HK-2 (cell line): ENCODE measurements at regions not wholly inside any gene's neighbourhood (a gene's known extent, or its start where the extent isn't known, plus 50 kb on each side); places are given as distances from the start of the nearest gene placed in this dataset.
A peak's percentile ranks its signal among the peaks of the same experiment; 100 is the strongest.

Experiments used
- DNase-seq: peaks from one replicate; pipeline ENCODE4 v3.0.0-alpha.2; 2018; ENCODE audit not compliant: unreplicated experiment

DNA sequence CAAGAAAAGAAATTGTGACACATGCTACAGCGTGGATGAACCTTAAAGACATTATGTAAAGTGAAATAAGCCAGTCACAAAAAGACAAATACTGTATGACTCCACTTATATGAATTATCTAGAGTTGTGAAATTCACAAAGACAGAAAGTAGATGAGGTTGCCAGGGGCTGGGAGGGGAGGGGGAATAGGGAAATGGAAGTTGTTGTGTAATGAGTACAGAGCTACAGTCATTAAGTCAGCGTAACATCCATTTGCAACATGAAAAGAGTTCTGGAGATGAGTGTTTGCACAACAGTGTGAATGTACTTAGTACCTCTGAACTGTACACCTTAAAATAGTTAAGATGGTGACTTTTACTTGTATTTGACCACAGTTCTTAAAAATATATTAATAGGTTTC, 112.1 kb upstream of the CDK1 start:
- DNase-seq = no peak

DNA sequence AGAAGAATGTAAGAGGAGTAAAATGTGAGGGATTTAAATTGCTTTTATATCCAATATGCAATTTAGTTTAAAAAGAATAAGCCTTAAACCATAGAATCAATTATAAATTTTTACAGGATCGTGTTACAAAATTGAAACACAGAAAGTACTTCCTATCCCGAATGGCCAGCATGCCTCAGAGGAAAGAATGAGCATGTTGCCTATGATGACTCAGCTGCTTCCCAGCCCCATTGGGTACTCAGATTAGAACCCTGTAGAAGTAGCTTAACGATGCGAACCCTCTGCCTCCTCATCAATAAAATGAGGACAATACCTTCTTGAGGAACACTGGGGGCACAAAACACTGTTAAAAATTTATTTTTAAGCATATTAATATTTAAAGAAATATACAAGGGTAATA, 113.4 kb upstream of the CDK1 start:
- DNase-seq = no peak

DNA sequence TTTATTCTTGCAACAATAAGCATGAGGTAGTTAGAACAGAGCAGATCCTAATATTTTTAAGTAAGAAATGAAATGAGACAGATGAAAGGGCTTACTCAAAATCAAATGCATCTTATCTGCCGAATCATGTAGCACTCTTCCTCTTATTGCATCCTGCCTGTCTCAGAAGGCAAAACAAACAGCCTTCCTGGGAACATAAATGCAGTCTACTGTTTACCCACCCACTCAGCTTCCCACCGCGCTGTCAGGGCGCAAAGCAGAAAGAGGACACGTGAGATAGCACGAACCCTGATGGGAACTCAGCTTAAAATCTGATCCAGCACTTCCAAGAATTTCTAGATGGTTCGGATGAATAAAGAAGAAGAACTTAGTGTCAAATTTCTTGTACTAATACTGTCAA, 114.4 kb upstream of the CDK1 start:
- DNase-seq = no peak

DNA sequence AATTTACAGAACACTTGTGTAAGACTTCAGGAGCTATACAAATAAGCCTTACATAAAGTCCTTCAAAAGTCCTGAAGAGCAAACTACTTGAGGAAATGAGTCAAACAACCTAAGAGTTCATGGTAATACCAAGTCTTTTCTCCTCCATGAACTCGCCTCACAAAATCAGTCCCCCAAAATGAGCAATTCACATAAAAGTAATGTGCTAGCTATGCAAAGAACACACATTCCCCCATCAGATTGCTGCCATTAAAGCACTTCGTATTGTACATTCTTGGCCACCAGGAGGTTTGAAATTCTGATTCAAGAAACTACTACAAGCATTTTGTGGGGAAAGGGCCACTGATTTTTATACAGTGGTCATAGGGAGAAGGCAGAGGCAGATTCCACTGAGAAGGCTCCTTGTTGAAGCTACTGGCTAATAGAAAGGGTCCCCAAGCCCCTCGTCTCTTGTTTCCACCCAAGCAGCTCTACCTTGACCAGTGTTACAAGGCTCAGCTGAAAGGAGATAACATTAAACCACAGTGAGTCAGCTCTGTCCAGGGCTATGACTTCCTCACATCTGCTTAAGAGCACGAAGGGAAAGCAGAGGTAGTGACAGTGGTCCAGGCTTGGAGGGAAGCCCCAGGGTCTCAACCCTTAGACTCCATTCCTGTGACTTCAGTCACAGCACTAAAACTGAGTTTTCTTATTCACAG, 115.2 kb upstream of the CDK1 start:
- no peak for DNase-seq

DNA sequence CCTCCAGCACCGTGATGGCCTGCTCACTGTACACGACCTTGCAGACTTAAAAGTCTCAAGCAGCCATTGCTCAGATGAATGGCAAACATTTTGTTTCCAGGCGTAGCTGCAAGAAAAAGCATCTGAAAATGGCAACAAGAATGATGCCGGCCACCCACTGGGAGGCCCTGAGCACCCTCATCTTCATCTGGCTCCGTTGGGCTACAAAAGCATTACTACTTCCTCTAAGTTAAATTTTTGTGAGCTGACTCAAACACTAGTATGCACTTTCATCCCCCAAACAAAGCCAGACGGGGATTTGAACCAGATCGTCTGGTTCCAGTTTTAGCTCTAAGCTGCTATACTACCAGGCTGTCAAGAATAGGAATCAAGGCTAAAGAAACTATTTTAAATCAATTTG, 116.6 kb upstream of the CDK1 start:
- DNase-seq = no peak

DNA sequence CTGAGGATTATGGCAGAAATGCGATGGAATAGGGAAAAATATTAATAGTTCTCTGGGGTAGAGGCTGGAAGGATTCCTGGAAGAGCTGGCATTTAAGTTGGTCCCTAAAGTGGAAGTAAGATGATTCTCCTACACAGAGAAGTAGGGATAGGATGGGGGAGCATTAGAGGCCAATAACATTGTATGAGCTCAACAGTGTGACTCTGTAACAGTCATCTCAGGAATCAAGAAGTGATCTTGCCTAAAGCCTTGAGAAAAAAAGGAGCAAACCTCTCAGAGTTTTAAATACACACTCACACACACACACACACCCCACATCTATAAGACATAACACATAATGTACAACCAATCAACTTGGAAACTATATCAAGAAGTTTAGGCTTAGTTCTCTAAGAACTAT, 117.7 kb upstream of the CDK1 start:
- no peak for DNase-seq

DNA sequence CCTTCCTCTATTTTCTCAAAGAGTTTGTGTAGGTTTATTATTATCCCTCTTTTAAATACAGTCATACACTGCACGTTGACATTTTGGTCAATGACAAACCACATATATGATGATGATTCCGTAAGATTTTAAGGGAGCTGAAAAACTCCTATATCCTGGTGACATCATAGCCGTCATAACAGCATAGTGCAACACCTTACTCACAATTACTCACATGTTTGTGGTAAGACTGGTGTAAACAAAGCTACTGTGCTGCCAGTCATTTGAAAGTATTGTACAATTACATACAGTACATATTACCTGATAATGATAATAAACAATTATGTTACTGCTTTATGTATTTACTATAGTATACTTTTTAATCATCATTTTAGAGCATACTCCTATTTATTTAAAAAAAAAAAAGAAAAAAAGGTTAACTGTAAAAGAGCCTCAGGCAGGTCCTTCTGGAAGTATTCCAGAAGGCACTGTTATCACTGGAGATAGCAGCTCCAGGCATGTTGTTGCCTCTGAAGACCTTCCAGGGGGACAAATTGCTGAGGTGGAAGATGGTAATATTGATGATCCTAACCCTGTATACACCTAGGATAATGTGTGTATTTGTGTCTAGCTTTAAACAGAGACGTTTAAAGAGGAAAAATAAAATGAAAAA, 123.3 kb upstream of the CDK1 start:
- DNase-seq = no peak

DNA sequence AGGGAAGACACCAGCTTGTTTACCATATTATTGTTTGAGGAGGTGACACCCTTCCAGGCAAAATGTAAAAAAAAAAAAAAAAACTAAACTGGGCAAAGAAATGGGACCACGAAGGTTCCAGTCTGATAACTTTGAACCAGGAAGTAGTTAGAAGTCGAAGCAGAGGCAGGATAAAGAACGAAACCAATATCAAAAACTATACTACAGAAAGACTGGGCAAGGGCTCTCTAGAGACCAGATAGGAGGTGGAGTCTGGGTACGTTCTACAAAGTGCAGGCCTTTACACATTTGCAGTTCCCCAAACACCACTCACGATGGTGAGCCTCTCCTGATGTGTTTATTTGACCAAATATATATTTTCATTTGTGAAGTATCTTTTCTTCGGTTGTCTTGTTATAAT, 125.7 kb upstream of the CDK1 start:
- DNase-seq = no peak

DNA sequence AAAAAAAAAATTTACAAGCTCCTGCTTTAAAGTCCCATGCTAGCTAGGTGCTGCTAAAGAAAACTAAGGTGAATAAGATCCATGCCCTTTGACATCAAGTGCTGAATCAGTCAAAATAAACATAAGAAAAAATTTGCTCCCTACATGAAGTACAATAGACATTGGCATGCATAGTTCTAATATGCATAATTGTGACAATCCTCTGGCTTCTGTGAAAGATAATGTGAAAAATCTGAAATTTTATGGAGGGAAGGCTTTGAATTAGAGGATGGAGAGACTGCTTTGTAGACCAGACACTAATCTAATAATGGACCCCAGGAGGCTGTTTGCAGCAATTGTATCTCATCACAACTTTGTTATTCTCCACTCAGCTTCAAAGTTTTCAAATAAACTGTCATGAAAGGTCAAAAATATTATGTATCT, 127.9 kb upstream of the CDK1 start:
- DNase-seq = no peak

DNA sequence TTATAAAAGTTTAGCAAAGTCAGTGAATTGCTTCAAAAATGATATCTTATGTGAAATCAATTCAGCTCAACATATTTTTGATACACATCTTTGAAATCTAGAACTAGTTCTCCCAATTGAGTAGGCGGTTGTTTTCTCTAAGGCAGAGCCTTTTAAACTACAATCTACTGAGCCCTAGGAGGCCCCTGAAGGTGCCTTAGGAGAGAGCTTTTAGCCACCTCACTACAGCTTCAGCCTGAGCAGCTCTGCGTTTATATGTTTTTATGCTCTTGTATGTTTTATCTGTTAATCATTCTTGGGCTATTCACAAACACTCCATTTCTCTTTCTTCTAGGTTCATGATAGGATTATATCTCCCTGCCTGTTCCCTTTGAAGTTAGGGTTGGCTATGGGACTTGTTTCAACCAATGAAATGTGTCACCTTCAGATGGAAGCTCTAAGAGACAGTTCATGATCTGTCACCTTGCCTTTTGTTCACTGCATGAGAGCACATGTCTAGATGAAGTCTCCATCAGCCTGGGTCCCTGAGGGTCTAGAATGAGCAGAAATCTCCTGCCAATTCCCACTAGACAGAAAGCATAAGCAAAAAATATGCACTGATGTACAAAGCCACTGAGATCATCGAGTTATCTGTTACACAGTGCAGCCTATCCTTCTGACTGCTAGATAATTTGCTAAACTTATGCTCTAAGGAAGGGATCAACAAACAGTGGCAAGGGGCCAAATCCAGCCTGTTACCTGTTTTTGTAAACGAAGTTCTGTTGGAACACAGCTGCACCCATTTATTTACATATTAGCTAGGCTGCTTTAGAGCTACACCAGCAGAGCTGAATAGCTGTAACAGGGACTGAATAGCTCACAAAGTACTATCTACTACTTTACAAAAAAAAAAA, 128.5 kb upstream of the CDK1 start:
- DNase-seq = no peak

DNA sequence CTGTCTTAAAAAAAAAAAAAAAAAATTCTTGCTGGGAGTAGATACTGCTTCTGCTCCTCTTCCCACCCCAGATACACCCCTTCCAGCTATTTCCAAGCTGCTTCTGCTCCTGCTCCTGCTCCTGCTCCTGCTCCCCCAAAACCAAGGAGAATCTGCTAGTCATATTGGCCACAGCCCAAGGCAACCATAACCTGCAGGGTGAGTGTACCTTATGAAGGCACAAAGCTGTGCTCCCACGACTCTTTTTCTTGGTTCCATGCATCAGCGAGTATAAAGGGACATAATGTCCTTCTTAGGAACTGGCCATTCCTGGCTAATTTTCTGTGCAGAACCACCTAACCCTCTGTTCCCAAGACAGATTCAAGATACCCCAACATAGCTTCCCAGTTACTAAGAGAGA, 129.5 kb upstream of the CDK1 start:
- no peak for DNase-seq

DNA sequence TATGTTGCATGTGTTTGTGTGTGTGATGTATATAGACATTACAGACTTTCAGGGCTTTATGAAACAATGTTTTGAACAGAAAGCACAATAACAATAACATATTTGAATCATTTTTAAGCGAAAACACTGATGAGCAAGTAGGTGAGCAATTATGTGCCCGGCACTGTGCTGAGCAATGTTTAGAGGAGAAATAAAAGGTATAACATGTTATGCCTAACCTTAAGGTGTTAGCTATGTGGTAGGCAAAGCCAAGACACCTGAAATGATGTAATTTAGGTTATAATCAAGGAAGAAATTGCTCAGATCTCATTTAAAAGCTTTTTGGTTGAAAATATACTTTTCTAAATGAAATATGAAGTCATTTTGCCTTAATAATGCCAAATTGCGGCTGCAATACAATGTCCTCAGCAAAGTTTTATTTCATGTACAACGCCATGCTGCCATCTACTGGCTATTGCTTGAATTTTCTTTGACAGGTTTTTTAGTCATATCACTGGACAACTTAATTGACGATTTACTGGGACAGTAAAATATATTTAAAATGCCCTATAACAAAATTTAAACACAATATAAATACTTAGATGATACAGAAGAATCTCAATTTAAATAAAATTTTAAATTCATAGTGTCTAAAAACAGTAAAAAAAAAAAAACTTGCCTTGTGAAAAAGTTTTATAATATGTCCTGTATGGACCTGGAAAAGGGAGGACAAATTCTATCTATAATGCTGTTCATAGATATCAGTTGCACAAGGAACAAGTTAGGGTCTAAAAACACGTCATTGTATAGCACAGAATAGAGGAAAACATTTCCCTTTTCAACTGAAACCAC, 131.1 kb upstream of the CDK1 start:
- DNase-seq = peak; percentile 19

DNA sequence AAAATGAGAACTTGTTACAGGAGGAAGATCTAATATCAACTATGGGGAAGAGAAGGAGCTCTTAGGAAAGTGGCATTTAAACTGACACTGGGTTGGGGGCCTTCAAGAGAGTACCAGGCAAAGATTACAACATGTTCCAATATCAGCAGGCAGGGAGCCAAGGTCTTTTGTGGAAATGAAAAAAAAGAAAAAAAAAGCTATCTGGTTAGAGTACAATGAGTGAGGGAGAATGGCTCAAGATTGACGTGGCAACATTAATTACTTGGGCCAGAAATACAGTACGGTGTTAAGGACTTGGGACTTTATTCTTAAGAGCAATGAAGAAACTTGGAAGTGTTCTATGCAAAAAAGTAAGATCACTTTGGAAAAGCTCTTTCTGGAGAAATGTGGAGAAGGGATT, 132.3 kb upstream of the CDK1 start:
- no peak for DNase-seq

DNA sequence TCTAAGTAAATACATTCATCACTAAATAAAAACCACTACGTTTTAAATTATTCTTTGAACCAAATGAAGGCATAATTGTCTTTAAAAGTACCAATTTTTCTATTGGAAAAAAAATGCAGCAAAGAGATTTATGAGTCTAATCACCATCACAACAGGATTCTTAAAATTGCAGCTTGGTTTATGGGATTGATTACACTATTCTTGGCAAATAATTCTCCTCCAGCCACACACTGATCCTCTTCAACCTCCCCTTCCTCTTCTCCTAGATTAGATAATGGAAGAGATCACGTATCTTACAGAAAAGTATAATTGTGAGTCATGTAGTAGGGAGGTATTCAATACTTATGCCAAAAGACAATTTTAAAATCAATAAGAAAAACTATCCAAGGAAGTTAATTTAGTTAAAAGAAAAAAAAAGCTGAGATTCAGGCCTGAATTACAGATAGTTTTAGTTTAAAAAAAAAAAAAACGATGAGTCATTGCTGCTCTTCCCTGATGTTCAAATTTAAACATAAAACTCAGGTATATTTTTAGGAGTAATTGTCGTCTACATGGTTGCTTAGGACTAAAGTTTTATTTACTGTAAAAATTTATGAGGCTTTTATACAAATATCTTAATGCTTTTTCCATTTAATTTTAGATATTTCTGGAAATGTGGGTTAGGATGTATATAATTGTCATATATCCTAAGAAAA, 133.7 kb upstream of the CDK1 start:
- no peak for DNase-seq

DNA sequence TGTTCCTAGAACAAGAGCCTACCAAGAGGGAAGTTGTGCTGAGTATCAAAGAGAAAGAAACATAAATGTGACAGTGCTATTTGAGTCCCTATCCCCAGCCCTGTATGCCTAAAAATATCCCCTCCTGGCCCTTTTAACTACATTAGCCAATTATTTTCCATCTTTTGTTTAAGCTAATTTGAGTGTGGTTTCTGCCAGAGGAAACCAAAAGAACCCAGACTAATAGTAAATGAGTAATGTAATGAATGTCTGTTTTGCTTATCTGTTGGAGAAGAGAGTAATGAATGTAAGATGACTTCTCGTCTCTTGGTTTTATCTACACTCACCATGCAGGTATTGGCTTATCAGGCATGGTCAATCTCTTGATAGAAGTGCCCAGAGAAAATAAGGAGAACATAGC, 134.4 kb upstream of the CDK1 start:
- no peak for DNase-seq

DNA sequence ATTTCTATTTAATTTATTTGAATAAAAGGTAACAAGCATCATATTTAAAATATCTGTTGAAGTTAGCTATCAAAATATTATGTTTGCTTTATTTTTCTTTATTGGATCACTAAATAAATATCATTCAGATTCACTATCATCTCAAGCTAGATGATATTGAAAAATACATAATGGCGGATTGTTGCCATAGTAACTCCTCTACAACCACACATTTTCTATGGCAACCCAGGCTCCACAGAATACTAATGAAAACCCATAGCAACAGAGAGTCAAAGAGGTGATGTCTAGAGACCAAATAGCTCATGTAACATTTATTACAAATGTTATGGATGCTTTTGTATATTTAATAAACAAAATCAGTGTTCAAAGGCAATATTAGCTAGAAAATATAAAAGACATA, 148.9 kb upstream of the CDK1 start:
- DNase-seq = no peak

DNA sequence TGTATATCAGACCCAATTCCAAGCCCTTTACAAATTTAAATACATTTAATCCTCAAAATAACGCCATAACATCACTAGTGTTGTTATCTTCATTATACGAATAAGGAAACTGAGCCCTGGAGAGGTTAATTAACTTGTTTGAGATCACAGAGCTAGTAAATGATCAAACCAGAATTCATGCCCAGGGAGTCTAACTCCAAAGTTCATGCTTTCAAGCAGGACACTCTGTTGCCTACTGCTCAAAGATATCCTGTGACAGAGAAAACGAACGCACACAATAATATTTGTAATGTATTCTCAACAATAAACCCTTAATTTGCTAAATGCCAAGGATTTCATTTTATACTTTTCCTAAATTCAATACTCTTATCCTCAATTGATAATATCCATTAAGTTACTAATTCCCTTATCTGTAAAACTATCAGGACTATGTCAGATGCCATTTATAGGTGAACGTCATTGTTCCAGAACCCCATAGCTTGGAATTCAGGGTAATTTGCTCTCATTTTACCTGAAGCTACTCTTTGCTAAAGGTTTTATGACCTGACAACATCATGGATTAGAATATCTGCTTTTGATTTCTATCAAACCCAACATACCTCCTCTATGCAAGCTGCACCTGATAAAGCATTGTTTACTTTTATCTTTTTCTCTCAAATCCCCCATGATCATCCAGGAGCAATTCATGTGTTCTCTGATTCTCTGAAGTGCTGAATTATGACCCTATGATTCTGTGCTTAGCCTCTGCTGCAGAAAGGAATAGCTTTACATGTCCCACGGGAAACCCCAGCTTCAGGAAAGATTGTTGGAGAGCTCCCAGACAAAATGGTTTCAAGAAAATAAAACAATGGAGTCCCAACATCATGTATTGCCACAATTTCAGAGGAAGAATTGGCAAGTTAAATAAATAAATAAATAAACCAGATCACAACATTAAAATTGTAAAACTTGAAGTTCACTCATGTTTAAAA, 150.2 kb upstream of the CDK1 start:
- no peak for DNase-seq

DNA sequence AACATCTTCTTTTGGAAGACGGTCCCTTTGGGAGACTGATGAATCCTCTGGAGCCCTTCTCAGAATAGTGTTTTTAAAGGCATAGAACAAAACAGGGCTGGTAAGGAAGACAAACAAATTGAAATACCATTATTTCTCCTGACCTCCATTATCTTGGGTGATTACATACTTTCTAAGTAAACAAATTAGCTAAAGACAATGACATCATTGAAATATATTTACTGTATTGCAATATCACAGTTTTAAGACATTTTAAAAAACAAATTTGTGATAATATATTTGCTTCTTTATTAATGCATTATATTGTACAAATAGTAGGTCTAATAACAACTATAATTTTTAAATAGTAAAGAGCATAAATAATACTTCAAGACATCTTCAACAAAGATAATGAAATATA, 152.2 kb upstream of the CDK1 start:
- no peak for DNase-seq

DNA sequence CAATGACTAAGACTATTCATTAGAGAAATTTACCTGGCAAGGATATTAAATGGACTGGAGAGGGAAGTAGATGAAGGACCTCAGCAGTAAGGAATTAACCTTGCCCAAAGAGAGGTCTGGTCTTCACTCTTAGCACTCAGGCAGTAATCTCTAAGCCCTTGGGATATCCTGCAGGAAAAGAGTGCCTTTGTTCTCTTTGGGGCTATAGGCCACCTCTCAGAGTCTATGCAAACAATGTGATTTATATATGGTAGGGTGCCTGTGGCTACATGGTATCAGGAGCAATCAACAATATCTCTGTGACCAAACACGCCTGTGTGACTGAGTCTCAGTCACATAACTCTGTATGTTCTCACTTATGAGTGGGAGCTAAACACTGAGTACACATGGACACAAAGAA, 154.7 kb upstream of the CDK1 start:
- DNase-seq = no peak

DNA sequence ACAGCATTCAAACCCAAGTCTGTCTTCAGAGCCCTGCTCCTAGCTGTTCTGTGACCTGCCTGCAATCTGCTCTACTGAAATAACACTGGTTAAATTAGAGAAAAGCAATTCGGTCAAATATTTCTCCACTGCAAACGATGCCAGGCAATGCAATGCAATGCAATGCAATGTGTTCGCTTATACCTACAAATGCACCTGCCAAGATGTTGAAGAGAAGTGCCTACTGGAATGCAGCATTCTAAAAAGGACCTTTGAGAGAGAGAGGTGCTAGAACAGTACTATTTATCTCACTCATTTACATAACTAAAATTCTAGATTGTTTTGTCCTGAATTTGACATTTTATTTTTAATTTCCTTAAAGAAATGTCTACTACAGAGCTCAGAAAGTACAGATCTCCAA, 157.3 kb upstream of the CDK1 start:
- DNase-seq = no peak
